WERI-Rb-1 (cell line): ENCODE measurements at regions not wholly inside any gene's neighbourhood (a gene's known extent, or its start where the extent isn't known, plus 50 kb on each side); places are given as distances from the start of the nearest gene placed in this dataset.
A peak's percentile ranks its signal among the peaks of the same experiment; 100 is the strongest.
"Not testable (repeated sequence)": the region's sequence is repeated elsewhere in the genome, so short reads cannot be mapped to it uniquely, and the experiment has no call there.

Experiments used
- DNase-seq: peaks from one replicate; pipeline ENCODE4 v3.0.0-alpha.2; 2020
- H3K27ac ChIP-seq: fragments of 250-450 bp; sonication (Bioruptor Pico); 2 replicates; pipeline ENCODE4 v1.5.1; 2020; ENCODE audit warnings: mild to moderate bottlenecking, moderate library complexity
- H3K27me3 ChIP-seq: fragments of 250-450 bp; sonication (Bioruptor Pico); 2 replicates; pipeline ENCODE4 v1.5.1; 2021; ENCODE audit warnings: mild to moderate bottlenecking, low read depth, moderate library complexity; ENCODE audit not compliant: insufficient read depth, severe bottlenecking
- H3K36me3 ChIP-seq: fragments of 250-450 bp; sonication (Bioruptor Pico); 2 replicates; pipeline ENCODE4 v1.5.1; 2020; ENCODE audit warnings: mild to moderate bottlenecking, moderate library complexity
- H3K4me3 ChIP-seq: 2 replicates; pipeline ENCODE4 v1.5.1; 2011; ENCODE audit warnings: low read depth, mild to moderate bottlenecking, control low read depth, low read length
- H3K9me3 ChIP-seq: fragments of 250-450 bp; sonication (Bioruptor Pico); 2 replicates; pipeline ENCODE4 v1.5.1; 2021; ENCODE audit warnings: mild to moderate bottlenecking, moderate library complexity; ENCODE audit not compliant: severe bottlenecking
- TF ChIP-seq, protein P1 (sequence below): IDR thresholded peaks from 2 replicates; pipeline ENCODE4 v1.5.1; 2011; ENCODE audit warnings: low read depth, mild to moderate bottlenecking, control low read depth, inconsistent platforms, low read length

DNA sequence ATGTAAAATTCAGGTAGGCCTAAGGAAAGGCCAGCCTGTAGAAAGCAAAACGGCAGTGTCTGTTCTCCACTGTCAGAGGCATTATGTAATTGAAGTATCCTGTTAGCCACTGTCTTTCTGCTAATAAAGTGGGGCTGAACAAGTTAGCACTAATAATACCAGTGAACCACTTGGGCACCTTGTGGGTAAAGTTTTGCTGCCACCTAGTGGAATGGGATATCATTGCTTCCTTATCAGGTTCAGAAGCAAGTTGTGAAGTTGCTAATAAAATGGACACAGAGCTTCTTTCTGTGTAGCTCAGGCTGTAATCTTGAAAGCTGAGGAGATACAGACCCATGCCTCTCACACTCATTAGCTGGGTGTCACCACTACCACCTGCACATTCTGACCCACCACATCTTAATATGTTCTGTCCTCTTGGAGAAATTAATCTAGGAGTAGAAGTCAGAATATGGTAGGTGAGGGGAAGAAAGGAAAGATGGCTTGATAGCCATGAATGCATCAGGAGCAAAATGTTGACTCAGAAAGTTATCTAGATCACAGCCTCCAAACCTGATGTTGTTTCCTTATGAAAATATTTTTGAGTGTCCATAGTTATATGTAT is 175.1 kb downstream of the SEPTIN7 start:
- Histone ChIP-seq H3K36me3 (no peaks in the 10 kb centered on the region), H3K4me3 (no peak overlapping the region), H3K27me3 (no peaks in the 10 kb centered on the region), H3K27ac (no peak overlapping the region), H3K9me3 (no peaks in the 10 kb centered on the region)
- DNase-seq: peak; percentile 62
- TF ChIP-seq, protein P1, sequence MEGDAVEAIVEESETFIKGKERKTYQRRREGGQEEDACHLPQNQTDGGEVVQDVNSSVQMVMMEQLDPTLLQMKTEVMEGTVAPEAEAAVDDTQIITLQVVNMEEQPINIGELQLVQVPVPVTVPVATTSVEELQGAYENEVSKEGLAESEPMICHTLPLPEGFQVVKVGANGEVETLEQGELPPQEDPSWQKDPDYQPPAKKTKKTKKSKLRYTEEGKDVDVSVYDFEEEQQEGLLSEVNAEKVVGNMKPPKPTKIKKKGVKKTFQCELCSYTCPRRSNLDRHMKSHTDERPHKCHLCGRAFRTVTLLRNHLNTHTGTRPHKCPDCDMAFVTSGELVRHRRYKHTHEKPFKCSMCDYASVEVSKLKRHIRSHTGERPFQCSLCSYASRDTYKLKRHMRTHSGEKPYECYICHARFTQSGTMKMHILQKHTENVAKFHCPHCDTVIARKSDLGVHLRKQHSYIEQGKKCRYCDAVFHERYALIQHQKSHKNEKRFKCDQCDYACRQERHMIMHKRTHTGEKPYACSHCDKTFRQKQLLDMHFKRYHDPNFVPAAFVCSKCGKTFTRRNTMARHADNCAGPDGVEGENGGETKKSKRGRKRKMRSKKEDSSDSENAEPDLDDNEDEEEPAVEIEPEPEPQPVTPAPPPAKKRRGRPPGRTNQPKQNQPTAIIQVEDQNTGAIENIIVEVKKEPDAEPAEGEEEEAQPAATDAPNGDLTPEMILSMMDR: peak; percentile 72

DNA sequence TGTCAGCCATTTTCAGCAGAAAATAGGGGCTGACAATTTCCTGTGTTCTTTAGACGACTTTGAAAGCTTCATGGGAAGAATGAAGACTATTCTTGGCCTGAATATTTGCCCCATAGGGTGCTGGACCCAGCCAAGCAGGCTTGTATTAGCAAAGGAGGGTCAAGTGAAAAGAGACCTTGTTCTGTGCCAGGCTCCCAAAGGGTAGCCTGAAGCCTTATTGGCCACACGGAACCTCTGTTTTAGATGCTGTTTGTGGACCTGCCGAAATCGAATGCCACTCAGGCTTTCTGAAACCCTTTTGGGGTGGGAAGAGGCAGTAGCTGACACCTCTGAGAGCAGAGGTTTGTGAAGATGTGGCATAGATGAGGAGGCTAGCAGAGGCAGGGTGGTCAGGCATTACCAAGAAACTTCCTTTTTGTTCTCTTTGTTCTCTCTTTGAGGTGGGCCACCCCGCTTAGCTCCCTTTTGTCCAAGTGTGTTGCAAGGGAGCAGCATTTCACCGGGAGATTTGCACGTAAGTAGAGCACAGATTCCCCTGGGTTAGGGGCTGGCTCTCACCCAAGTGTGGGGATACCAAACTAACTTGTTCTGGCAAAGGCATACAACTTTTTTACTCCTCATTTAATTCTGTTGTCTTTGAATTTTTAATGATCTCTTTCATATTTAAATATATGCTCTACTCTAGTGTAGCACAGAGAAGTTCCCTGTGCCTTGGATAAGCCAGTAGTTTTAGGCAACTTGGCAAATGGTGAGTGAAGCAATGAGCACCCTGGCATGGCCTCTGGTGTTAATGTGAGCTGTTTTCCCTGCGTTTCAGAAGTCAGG is 174.0 kb upstream of the EEPD1 start:
- not testable (repeated sequence) for DNase-seq, H3K9me3 ChIP-seq, H3K4me3 ChIP-seq

GRCh38 chr7:35982600-35982999 is 170.5 kb upstream of the EEPD1 start:
- Histone ChIP-seq H3K27me3 (no peaks in the 10 kb centered on the region), H3K4me3 (no peak overlapping the region), H3K27ac (no peak overlapping the region), H3K9me3 (no peaks in the 10 kb centered on the region), H3K36me3 (no peaks in the 10 kb centered on the region)
- DNase-seq: no peak
- TF ChIP-seq, protein P1: no peak

More for the DNA sequence above, 174.0 kb upstream of the EEPD1 start:
- H3K27me3 ChIP-seq, H3K36me3 ChIP-seq, H3K27ac ChIP-seq: not testable (repeated sequence)

DNA sequence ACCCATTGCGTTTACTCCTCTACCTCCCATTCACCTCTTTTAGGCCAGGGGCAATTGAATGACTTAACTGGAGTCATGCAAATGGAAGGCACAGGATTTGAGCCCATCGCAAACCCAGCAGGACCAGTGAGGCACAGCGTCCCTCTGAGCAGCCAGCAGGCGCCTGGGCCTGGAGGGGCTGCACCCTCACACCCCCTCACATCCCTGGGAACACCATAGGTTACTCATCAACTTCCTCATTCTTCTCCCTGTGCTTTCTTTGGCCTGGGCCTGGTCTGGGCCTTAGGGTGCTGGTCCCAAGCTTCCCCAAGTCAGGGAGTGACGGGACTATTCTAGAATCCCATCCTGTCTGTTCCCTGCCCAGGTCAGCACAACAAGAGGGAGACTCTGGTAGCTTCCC is 169.4 kb upstream of the EEPD1 start:
- Histone ChIP-seq H3K4me3 (no peak overlapping the region), H3K27me3 (no peaks in the 10 kb centered on the region), H3K27ac (no peak overlapping the region), H3K36me3 (no peaks in the 10 kb centered on the region), H3K9me3 (no peaks in the 10 kb centered on the region)
- DNase-seq: no peak
- TF ChIP-seq, protein P1: no peak

DNA sequence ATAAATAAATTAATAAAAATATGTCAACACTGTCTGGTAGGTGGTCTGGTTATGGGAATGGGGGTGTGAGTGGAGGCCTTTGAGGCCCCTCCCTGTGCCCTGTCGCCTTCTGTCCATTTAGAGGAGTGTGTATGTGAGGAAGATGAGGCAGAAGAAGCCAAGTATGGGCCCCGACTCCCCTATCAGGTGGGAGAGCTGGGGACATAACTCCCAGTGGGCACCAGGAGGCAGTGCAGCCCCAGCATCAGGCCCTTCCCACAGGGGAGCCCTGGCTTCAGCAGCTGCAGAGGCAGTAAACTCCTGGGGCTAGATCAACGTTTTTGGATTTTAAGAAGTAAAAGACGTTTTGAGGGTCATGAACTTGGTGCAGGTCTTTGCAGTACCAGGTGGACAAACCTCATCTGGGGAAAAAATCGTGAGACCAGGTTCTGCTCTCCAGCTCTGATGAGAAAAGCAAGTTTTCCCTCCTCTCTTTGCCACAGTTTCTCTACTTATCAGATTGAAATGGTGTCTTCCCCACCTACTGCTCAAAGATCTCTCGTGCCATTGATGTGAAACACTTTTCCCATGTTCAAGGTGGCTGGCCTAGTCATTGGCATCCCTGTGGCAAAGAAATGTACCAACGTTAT is 167.8 kb upstream of the EEPD1 start:
- Histone ChIP-seq H3K9me3 (no peaks in the 10 kb centered on the region), H3K36me3 (no peaks in the 10 kb centered on the region), H3K27me3 (no peaks in the 10 kb centered on the region), H3K4me3 (no peak overlapping the region), H3K27ac (no peak overlapping the region)
- TF ChIP-seq, protein P1: peak; percentile 92
- peak; percentile 71 for DNase-seq

- TF ChIP-seq, protein P1: no peak
- H3K9me3 ChIP-seq: no peaks in the 10 kb centered on the region
- no peaks in the 10 kb centered on the region for H3K36me3 ChIP-seq
- no peaks in the 10 kb centered on the region for H3K27me3 ChIP-seq
- no peak overlapping the region for H3K27ac ChIP-seq
- no peak for DNase-seq
- no peak overlapping the region for H3K4me3 ChIP-seq
These were observed 166.0 kb upstream of the EEPD1 start for GRCh38 chr7:35987016-35987415.
